ENCODE measurements at regions not wholly inside any gene's neighbourhood (a gene's known extent, or its start where the extent isn't known, plus 50 kb on each side); places are given as distances from the start of the nearest gene placed in this dataset.
A peak's percentile ranks its signal among the peaks of the same experiment; 100 is the strongest.
"Not testable (repeated sequence)": the region's sequence is repeated elsewhere in the genome, so short reads cannot be mapped to it uniquely, and the experiment has no call there.

- peak; percentile 90 for DNase-seq (ENCODE audit: low read depth)
These were observed 88.0 kb upstream of the RPRML start for GRCh38 chr17:47066841-47067682.

- DNase-seq (ENCODE audit: low read depth) = no peak
These were observed 87.0 kb upstream of the RPRML start for GRCh38 chr17:47066095-47066494.

- DNase-seq (ENCODE audit: low read depth) = no peak
These were observed 85.6 kb upstream of the RPRML start for GRCh38 chr17:47064684-47065083.

GRCh38 chr17:47063475-47063874 lies 84.4 kb upstream of the RPRML start:
- no peak for DNase-seq (ENCODE audit: low read depth)

- not testable (repeated sequence) for DNase-seq (ENCODE audit: low read depth)
These were observed 83.8 kb upstream of the RPRML start for GRCh38 chr17:47062851-47063250.

GRCh38 chr17:47060005-47060404 lies 81.0 kb upstream of the RPRML start:
- DNase-seq (ENCODE audit: low read depth) = not testable (repeated sequence)

GRCh38 chr17:47057830-47058229 lies 78.8 kb upstream of the RPRML start:
- DNase-seq (ENCODE audit: low read depth) = no peak

- not testable (repeated sequence) for DNase-seq (ENCODE audit: low read depth)
These were observed 78.2 kb upstream of the RPRML start for GRCh38 chr17:47057279-47057678.

GRCh38 chr17:47056687-47057086 lies 77.6 kb upstream of the RPRML start:
- not testable (repeated sequence) for DNase-seq (ENCODE audit: low read depth)
